ENCODE measurements at regions not wholly inside any gene's neighbourhood (a gene's known extent, or its start where the extent isn't known, plus 50 kb on each side); places are given as distances from the start of the nearest gene placed in this dataset.

DNA sequence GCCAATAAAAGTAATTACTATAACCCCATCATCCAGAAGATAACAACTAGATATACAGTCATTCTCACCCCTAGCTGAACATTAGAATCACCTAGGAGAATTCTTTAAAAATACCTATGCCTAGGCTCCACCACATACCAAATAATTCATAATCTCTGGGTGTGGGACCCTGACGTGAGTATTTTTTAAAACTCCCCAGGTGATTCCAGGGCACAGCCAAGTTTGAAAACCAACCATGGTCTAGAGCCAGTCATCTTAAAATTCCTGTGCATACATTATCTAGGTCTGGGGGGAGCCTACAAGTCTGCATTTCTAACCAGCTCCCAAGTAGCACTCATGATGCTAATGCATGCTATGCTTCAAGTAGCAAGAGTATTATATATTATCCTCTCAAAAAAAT is 281.0 kb upstream of the MTNR1B start:
- TF ChIP-seq, protein P1, sequence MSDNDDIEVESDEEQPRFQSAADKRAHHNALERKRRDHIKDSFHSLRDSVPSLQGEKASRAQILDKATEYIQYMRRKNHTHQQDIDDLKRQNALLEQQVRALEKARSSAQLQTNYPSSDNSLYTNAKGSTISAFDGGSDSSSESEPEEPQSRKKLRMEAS (IDR thresholded peaks at IDR 0.05): no peak
- TF ChIP-seq, protein P2, sequence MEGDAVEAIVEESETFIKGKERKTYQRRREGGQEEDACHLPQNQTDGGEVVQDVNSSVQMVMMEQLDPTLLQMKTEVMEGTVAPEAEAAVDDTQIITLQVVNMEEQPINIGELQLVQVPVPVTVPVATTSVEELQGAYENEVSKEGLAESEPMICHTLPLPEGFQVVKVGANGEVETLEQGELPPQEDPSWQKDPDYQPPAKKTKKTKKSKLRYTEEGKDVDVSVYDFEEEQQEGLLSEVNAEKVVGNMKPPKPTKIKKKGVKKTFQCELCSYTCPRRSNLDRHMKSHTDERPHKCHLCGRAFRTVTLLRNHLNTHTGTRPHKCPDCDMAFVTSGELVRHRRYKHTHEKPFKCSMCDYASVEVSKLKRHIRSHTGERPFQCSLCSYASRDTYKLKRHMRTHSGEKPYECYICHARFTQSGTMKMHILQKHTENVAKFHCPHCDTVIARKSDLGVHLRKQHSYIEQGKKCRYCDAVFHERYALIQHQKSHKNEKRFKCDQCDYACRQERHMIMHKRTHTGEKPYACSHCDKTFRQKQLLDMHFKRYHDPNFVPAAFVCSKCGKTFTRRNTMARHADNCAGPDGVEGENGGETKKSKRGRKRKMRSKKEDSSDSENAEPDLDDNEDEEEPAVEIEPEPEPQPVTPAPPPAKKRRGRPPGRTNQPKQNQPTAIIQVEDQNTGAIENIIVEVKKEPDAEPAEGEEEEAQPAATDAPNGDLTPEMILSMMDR (IDR thresholded peaks at IDR 0.05; ENCODE audit: low read depth, low read length, missing input control): no peak
- no peak for TF ChIP-seq TAF1 (conservative IDR thresholded peaks at IDR 0.05)

Data from liver (tissue), 3 donors.